CD4-positive, alpha-beta T cell treated with Interleukin-21 for 1 hour (primary cell): ENCODE measurements at regions not wholly inside any gene's neighbourhood (a gene's known extent, or its start where the extent isn't known, plus 50 kb on each side); places are given as distances from the start of the nearest gene placed in this dataset.
"Not testable (repeated sequence)": the region's sequence is repeated elsewhere in the genome, so short reads cannot be mapped to it uniquely, and the experiment has no call there.

Source experiments
- DNase-seq: peaks from one replicate; pipeline ENCODE4 v3.0.0-alpha.2; 2020

GRCh38 chr16:59913666-59914065 is 1179.5 kb upstream of the GOT2 start:
- DNase-seq: no peak

DNA sequence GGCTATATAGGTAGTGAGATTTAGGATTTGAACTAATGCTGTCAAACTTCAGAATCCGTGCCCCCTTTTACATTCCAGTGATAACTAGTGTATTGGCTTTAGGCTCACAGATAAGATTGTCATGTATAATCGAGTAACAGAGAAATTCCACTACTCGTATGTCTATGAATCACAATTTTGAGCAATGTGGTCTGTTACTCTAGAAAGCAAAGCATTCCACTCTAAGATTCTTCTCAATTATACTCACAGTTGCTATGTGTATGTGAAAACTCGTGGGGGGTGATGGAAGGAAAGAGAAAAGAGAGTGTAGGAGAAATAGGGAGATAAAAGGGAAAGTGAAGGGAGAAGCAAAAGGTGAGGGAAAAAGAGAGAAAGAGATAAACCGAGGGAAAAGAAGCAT is 1175.1 kb upstream of the GOT2 start:
- no peak for DNase-seq

DNA sequence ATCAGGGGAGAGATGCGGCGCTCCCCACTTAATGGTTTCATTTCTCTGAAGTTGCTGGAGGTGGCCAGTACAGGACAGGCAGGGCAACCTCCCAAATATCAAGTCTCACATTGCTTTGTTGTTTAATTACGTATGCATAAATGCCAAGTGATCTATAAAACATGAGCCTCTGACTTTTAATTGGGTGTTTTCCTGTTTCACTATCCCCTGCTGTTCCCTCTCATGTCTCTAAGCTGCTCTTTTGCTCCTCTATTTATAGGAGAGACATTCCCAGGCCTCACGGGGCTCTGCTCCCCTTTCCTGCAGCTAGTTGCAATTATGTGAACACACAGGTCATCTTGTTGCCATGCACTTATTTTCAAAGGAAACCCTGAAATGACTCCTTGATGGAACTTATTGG is 1173.5 kb upstream of the GOT2 start:
- no peak for DNase-seq

DNA sequence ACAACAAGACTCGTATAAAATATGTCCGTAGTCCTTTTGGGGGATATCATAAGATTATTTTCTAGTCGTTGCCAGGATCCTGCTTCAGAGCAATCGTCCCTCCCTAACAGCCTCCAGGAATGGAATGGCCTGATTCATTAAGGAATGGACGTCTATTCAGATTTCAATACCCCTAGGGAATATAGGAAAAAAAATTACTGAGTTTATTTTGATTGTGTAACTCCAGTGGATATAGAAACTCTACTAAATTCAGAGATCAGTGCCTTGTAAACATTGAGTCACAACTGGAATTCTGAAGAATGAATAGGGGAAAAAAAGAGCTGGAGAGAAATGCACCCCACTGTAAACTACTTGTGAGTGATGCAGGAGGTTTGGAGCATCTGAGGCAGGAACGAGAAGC is 1171.5 kb upstream of the GOT2 start:
- no peak for DNase-seq

GRCh38 chr16:59905131-59905530 is 1171.0 kb upstream of the GOT2 start:
- DNase-seq: no peak

DNA sequence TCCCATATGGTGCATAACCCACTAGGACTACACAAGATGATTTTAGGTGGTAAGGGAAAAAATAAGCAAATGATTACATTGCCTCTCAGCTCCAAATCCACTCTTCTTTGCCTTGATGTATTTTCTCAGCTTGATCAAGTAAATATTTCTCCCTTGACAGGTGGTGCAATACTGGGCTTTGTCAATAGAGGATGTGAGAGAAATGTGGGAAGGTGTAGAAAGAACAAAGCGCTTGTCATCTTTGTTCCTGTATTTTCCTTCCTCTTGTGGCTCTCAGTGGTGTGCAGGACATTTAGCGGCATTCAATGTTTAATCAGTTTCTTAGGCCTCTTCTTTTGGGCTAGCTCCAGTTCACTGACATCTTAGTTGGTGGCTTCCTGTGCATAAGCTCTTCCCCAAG is 1165.8 kb upstream of the GOT2 start:
- no peak for DNase-seq

GRCh38 chr16:59892376-59892775 is 1158.3 kb upstream of the GOT2 start:
- no peak for DNase-seq

- no peak for DNase-seq
Measured at GRCh38 chr16:59887856-59888255, 1153.7 kb upstream of the GOT2 start.

DNA sequence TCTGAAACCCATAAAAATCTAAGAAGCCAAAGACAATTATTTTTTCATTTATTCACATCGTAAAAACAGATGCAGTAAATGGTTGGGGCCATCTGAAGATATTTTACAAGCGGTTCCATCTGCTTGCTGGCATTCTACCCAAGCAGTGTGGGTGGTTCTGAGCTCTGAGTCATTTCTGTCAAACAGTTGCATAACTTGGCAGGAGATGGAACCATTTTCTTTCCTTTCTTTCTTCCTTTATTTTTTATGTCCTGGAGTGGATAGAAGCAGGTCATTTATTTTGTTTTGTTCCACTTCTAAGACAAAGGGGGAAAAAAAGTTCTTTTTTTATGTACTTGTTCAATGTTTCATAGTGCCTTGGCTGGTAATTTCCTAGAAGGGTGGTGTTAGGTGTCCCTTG is 1151.9 kb upstream of the GOT2 start:
- no peak for DNase-seq

- no peak for DNase-seq
Measured at GRCh38 chr16:59881376-59881775, 1147.3 kb upstream of the GOT2 start.

DNA sequence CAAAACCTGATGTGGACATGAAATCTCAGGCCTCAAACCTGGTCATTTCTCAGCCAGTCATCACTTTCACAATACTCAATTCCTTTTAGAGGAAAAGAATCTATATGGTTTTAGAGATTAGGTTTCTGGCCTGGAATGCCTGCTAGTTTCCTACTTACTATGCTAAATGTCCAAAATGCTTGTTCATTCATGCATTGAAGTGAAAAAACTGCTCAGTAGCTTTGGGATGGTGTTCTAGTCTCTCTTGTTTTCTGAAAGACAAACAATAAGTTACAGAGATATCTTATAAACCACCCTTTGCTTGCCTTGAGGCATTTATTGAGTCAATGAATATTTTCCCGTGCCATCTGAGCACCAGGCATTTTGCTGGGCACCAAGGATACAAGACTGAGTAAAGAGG is 1146.5 kb upstream of the GOT2 start:
- no peak for DNase-seq

GRCh38 chr16:59878999-59879398 is 1144.9 kb upstream of the GOT2 start:
- DNase-seq: no peak

- no peak for DNase-seq
Measured at GRCh38 chr16:59878479-59878878, 1144.4 kb upstream of the GOT2 start.

DNA sequence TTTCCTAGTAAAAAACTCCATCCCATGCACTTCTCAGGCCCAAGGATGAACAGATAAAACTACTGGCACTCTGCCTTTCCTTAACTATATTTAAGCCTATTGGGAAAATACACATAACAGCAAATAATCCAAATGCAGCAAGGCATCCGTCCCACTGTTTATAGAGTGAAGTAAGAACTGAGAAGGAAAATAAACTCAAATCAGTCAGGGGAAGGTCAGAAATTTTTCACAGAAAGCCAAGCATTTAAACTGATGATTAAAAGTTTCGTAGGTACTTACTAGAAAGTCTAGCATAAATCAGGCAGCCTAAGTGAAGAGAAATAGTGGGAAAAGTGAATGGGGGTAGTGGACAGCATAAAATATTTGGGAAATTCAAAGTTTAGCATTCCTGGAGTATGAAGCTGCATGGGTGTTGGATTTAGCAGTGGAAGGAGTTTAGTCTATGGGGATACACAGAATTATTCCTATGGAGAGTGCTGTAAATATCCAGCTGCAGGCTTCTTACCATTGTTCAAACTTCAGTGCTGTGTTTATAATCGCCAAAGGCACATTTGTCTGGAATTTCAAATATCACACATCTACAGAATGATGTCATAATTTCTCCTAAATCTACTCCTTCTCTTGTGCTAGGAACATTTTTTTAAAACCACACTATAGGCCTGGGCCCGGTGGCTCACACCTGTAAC is 1131.0 kb upstream of the GOT2 start:
- no peak for DNase-seq

DNA sequence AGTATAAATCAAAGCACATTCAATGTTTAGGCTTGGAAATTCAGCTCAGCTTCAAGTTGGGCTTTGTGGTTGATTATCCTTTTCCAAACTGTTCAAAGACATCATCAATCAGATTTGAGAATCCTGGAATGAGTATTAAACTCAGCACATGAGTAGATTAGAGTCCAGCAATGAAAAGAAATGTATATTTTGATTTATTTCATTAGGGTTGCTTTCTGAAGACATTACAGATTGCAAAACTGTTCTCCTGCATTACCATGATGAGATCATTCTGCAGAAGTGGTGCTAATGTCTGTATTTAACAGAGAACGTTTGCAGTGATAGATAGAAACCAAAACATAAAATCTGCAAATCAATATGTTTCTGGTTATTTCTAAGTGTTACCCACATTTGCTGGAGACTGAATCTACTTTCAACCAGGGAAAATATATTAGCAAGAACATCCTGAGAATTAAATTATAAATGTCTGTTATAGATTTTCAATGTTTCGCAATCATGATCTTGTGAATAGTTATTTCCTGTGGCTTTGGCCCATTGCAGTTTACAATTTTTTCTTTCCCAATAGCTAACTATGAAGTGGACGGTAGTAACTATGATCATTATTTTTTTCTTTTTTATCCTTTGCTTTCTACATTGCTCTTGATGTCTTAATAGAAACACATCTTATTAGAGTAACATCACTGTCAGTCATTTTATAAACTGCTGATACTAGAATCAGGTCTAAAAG is 1125.7 kb upstream of the GOT2 start:
- no peak for DNase-seq

GRCh38 chr16:59854846-59855439 is 1120.8 kb upstream of the GOT2 start:
- no peak for DNase-seq

GRCh38 chr16:59849716-59850115 is 1115.6 kb upstream of the GOT2 start:
- DNase-seq: no peak

DNA sequence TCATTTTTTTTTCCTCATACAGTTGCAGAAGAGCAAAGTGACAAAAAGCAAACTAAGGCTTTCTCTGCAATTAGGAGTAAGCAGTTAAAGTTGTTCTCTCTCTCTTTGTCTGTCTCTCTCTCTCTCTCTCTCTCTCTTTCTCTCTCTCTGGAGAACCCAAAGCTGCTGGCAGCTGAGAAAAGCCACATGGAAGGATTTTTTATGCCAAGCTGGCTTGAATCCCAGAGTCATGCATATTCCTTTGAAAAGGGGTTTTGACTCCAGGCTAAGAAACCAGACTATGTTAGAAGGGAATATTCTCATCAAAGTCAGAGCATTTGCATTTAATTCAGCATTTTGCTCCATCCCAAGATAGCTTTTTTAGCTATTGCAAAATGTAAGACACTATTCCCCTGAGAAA is 1114.2 kb upstream of the GOT2 start:
- no peak for DNase-seq

DNA sequence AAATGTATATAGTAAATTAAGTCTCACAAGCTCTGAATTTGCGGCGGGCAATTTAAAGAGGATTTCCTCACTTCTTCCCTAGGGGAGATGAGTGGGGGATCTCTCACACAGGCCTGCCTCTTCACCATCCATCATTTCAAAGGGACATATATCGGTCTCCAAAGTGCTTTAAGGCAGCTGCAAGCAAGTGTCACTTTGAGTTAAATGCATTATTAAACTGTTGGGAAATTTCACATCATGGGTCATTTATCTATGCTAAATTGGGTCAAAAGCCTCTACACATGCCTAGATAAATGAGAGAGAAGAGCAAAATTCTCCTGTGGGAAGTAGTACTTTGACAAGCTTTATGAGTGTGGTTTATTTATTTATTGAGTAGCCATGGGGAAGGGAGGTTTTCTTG is 1106.1 kb upstream of the GOT2 start:
- DNase-seq: no peak

GRCh38 chr16:59826767-59827166 is 1092.7 kb upstream of the GOT2 start:
- DNase-seq: no peak

- DNase-seq: not testable (repeated sequence)
Measured at GRCh38 chr16:59809488-59809887, 1075.4 kb upstream of the GOT2 start.

DNA sequence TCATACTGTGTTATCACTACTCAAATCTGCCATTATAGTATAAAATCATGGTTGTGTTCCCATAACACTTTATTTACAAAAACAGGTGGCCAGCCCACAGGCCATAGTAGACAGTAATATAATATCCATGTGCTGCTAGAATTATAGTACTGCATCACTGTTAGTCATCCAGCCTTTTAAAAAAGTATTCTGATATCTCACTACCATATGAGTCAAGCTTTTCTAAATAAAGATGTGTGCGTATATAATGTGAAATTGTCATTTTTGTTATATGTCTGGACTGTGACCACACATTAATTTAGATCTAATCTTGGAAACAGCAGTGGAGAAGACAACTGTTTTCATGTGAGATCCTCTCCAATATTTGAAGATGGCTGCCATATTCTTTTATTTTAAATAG is 1049.1 kb upstream of the GOT2 start:
- DNase-seq: no peak

DNA sequence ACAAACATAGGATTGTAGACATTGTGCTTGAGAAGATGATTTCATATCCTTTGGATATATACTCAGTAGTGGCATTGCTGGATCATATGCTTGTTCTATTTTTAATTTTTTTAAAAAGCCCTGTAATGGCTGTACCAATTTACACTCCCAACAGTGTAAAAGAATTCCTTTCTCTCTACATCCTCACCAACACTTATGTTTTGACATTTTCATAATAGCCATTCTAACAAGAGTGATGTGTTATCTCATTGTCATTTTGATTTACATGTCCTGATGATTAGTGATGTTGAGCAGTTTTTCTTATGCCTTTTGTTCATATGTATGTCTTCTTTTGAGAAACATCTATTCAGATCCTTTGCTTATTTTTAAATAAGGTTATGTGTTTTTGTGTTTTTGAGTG is 1039.2 kb upstream of the GOT2 start:
- DNase-seq: no peak

GRCh38 chr16:59759296-59759695 is 1025.2 kb upstream of the GOT2 start:
- DNase-seq: no peak

DNA sequence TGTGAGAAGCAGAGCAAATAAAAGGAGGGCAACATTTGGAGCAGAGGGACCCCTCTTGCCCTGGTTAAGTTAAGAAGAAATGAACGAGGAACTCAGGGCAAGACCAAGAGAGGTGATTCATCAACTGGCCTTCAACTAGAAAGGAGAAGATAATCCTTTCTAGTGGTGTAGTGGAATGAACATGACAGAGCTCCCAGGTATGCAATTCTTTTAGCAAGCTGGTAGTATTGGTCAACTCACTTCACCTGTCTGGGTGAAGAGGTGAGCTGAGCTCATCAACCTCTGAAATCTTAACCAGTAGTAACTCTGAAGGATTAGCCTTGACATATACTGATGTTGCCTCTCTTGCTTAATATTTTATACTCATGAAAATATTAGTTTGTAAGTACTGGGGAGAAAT is 1024.7 kb upstream of the GOT2 start:
- no peak for DNase-seq
